Sigmoid colon (tissue), 4 donors: ENCODE measurements at regions not wholly inside any gene's neighbourhood (a gene's known extent, or its start where the extent isn't known, plus 50 kb on each side); places are given as distances from the start of the nearest gene placed in this dataset.

Experiments used
- EP300 ChIP-seq, 4 donors: sonication (generic); formaldehyde crosslinking; IDR thresholded peaks; one replicate each; pipeline ENCODE4 v1.6.1; 2017; ENCODE audit warnings: antibody characterized with exemption in 4 of 4
- POLR2A ChIP-seq, 2 donors: fragments of 450-650 bp; IDR thresholded peaks; one replicate each; pipeline ENCODE4 v1.6.1; 2016; ENCODE audit warnings: antibody characterized with exemption in 2 of 2, mild to moderate bottlenecking in 2 of 2, moderate library complexity in 2 of 2
- POLR2AphosphoS5 ChIP-seq, 4 donors: sonication (generic); formaldehyde crosslinking; IDR thresholded peaks; one replicate each; pipeline ENCODE4 v1.6.1; 2017; ENCODE audit warnings: antibody characterized with exemption in 4 of 4

GRCh38 chrX:36847496-36847895 lies 160.7 kb upstream of the FAM47C start:
- no peak for TF ChIP-seq POLR2AphosphoS5 (IDR thresholded peaks at IDR 0.05)
- no peak for TF ChIP-seq POLR2A (IDR thresholded peaks at IDR 0.05)
- TF ChIP-seq EP300 (IDR thresholded peaks at IDR 0.05), result no peak
